ENCODE measurements at regions not wholly inside any gene's neighbourhood (a gene's known extent, or its start where the extent isn't known, plus 50 kb on each side); places are given as distances from the start of the nearest gene placed in this dataset.

- H3K9me3 ChIP-seq = no peaks in the 10 kb centered on the region
Observed at GRCh38 chr10:121199081-121199480, 347.9 kb downstream of the WDR11 start.

GRCh38 chr10:121205625-121206024 is 354.5 kb downstream of the WDR11 start:
- no peaks in the 10 kb centered on the region for H3K27me3 ChIP-seq
- H3K4me3 ChIP-seq = no peak overlapping the region
- H3K36me3 ChIP-seq = no peaks in the 10 kb centered on the region
- no peaks in the 10 kb centered on the region for H4K20me1 ChIP-seq
- no peak overlapping the region for H3K4me2 ChIP-seq
- no peaks in the 10 kb centered on the region for H3K4me1 ChIP-seq
- H3K9ac ChIP-seq = no peak overlapping the region
- no peaks in the 10 kb centered on the region for H3K9me3 ChIP-seq
- H3K27ac ChIP-seq = no peak overlapping the region
- TF ChIP-seq Cebpa-rat (IDR thresholded peaks at IDR 0.05) = no peak

More at GRCh38 chr10:121199081-121199480, 347.9 kb downstream of the WDR11 start:
- Histone ChIP-seq H3K9ac (no peak overlapping the region), H3K4me1 (no peaks in the 10 kb centered on the region), H3K27me3 (no peaks in the 10 kb centered on the region), H3K27ac (no peak overlapping the region), H3K4me3 (no peak overlapping the region), H4K20me1 (no peaks in the 10 kb centered on the region), H3K4me2 (no peak overlapping the region), H3K36me3 (no peaks in the 10 kb centered on the region)
- no peak for TF ChIP-seq Cebpa-rat (IDR thresholded peaks at IDR 0.05)

- TF ChIP-seq Cebpa-rat (IDR thresholded peaks at IDR 0.05) = no peak
- Histone ChIP-seq H3K4me3 (no peak overlapping the region), H4K20me1 (no peaks in the 10 kb centered on the region), H3K27ac (no peak overlapping the region), H3K27me3 (no peaks in the 10 kb centered on the region), H3K9me3 (no peaks in the 10 kb centered on the region), H3K4me2 (no peak overlapping the region), H3K36me3 (no peaks in the 10 kb centered on the region), H3K9ac (no peak overlapping the region), H3K4me1 (no peaks in the 10 kb centered on the region)
Observed at GRCh38 chr10:121211446-121211845, 360.3 kb downstream of the WDR11 start.

GRCh38 chr10:121213437-121213836 is 362.3 kb downstream of the WDR11 start:
- no peaks in the 10 kb centered on the region for H3K27me3 ChIP-seq
- H3K9ac ChIP-seq = no peak overlapping the region
- no peaks in the 10 kb centered on the region for H3K4me1 ChIP-seq
- no peak for TF ChIP-seq Cebpa-rat (IDR thresholded peaks at IDR 0.05)
- no peaks in the 10 kb centered on the region for H3K9me3 ChIP-seq
- no peaks in the 10 kb centered on the region for H4K20me1 ChIP-seq
- H3K4me3 ChIP-seq = no peak overlapping the region
- no peaks in the 10 kb centered on the region for H3K36me3 ChIP-seq
- no peak overlapping the region for H3K4me2 ChIP-seq
- H3K27ac ChIP-seq = no peak overlapping the region

- Histone ChIP-seq H3K36me3 (no peaks in the 10 kb centered on the region), H3K4me1 (no peaks in the 10 kb centered on the region), H3K27me3 (no peaks in the 10 kb centered on the region), H3K9me3 (no peaks in the 10 kb centered on the region), H3K4me3 (no peak overlapping the region), H3K27ac (no peak overlapping the region), H3K9ac (no peak overlapping the region), H4K20me1 (no peaks in the 10 kb centered on the region), H3K4me2 (no peak overlapping the region)
- no peak for TF ChIP-seq Cebpa-rat (IDR thresholded peaks at IDR 0.05)
Observed at GRCh38 chr10:121216295-121216694, 365.1 kb downstream of the WDR11 start.

- Histone ChIP-seq H3K27me3 (no peaks in the 10 kb centered on the region), H3K9ac (no peak overlapping the region), H3K36me3 (no peaks in the 10 kb centered on the region), H3K4me3 (no peak overlapping the region), H3K4me1 (no peaks in the 10 kb centered on the region), H3K4me2 (no peak overlapping the region), H3K27ac (no peak overlapping the region), H3K9me3 (no peaks in the 10 kb centered on the region), H4K20me1 (no peaks in the 10 kb centered on the region)
- TF ChIP-seq Cebpa-rat (IDR thresholded peaks at IDR 0.05) = no peak
Observed at GRCh38 chr10:121216721-121217181, 365.6 kb downstream of the WDR11 start.

- Histone ChIP-seq H3K4me3 (no peak overlapping the region), H3K9me3 (no peaks in the 10 kb centered on the region), H4K20me1 (no peaks in the 10 kb centered on the region), H3K27ac (no peak overlapping the region), H3K36me3 (no peaks in the 10 kb centered on the region), H3K4me2 (no peak overlapping the region), H3K9ac (no peak overlapping the region), H3K27me3 (no peaks in the 10 kb centered on the region), H3K4me1 (no peaks in the 10 kb centered on the region)
- TF ChIP-seq Cebpa-rat (IDR thresholded peaks at IDR 0.05) = no peak
Observed at GRCh38 chr10:121217331-121217730, 366.2 kb downstream of the WDR11 start.

- H3K27ac ChIP-seq = no peak overlapping the region
- no peaks in the 10 kb centered on the region for H3K27me3 ChIP-seq
- no peaks in the 10 kb centered on the region for H3K36me3 ChIP-seq
- no peak overlapping the region for H3K4me3 ChIP-seq
- no peak overlapping the region for H3K9ac ChIP-seq
- peaks cover 13% of the 10 kb centered on the region for H3K4me1 ChIP-seq
- H3K4me2 ChIP-seq = no peak overlapping the region
- no peaks in the 10 kb centered on the region for H3K9me3 ChIP-seq
- H4K20me1 ChIP-seq = no peaks in the 10 kb centered on the region
- no peak for TF ChIP-seq Cebpa-rat (IDR thresholded peaks at IDR 0.05)
Observed at GRCh38 chr10:121221072-121221471, 369.9 kb downstream of the WDR11 start.

GRCh38 chr10:121221991-121222390 is 370.8 kb downstream of the WDR11 start:
- no peak for TF ChIP-seq Cebpa-rat (IDR thresholded peaks at IDR 0.05)
- Histone ChIP-seq H3K4me1 (peaks cover 13% of the 10 kb centered on the region), H4K20me1 (no peaks in the 10 kb centered on the region), H3K27me3 (no peaks in the 10 kb centered on the region), H3K9me3 (no peaks in the 10 kb centered on the region), H3K4me3 (no peak overlapping the region), H3K9ac (no peak overlapping the region), H3K36me3 (no peaks in the 10 kb centered on the region), H3K27ac (no peak overlapping the region), H3K4me2 (no peak overlapping the region)

- H3K27ac ChIP-seq = no peak overlapping the region
- no peak overlapping the region for H3K4me3 ChIP-seq
- H3K9me3 ChIP-seq = no peaks in the 10 kb centered on the region
- no peak overlapping the region for H3K4me2 ChIP-seq
- peaks cover 13% of the 10 kb centered on the region for H3K4me1 ChIP-seq
- no peaks in the 10 kb centered on the region for H4K20me1 ChIP-seq
- no peak for TF ChIP-seq Cebpa-rat (IDR thresholded peaks at IDR 0.05)
- no peaks in the 10 kb centered on the region for H3K36me3 ChIP-seq
- H3K9ac ChIP-seq = no peak overlapping the region
- no peaks in the 10 kb centered on the region for H3K27me3 ChIP-seq
Observed at GRCh38 chr10:121222842-121223241, 371.7 kb downstream of the WDR11 start.

- Histone ChIP-seq H3K27ac (no peak overlapping the region), H3K4me3 (no peak overlapping the region), H3K36me3 (no peaks in the 10 kb centered on the region), H3K27me3 (no peaks in the 10 kb centered on the region), H3K9me3 (0 out of 2 replicates have a peak, but pooled peaks cover 7% of the 10 kb centered on the region), H3K4me1 (no peaks in the 10 kb centered on the region), H3K9ac (no peak overlapping the region), H3K4me2 (no peak overlapping the region), H4K20me1 (no peaks in the 10 kb centered on the region)
- TF ChIP-seq Cebpa-rat (IDR thresholded peaks at IDR 0.05) = no peak
Observed at GRCh38 chr10:121231079-121231478, 367.2 kb downstream of the FGFR2 start.

Data from BLaER1 (cell line).